ENCODE measurements at regions not wholly inside any gene's neighbourhood (a gene's known extent, or its start where the extent isn't known, plus 50 kb on each side); places are given as distances from the start of the nearest gene placed in this dataset.
"Not testable (repeated sequence)": the region's sequence is repeated elsewhere in the genome, so short reads cannot be mapped to it uniquely, and the experiment has no call there.

DNA sequence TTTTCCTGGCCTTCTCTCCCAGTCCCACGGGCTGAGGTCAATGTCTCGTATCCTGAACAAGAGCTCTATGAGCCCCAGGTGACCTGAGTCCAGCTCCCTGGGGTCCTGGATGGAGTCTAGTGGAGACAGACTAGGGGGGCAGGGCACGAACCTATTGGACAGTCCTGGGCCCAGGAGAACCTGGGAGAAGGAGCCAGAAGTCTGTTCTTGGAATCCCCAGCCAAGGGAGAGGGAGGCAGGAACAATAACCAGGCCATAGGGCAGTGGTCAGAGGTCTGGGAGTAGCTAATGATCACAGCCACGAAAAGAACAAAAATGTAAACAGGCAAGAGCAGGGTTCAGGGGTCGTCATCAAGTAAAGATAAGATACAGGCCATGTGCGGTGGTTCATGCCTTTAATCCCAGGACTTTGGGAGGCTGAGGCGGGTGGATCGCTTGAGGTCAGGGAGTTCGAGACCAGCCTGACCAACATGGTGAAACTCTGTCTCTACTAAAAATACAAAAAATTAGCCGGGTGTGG lies 60.8 kb downstream of the COPRS start:
- DNase-seq (ENCODE audit: low read depth, low spot score) = no peak
- in situ Hi-C loops (cut with HindIII; ENCODE audit: low pct_unique_long_range_greater_than_20kb, low sequenced_read_pairs) = no loop called here

DNA sequence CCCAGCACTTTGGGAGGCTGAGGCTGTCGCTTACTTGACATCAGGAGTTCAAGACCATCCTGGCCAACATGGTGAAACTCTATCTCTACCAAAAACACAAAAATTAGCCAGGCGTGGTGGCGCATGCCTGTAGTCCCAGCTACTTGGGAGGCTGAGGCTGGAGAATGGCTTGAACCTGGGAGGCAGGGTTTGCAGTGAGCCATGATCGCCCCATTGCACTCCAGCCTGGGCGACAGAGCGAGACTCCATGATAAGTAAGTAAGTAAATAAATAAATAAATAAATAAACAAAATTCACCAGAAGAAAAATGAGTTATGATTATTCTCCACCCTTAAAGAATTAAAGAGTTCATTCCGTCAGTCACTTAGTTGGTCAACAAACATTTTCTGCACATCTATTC lies 63.1 kb downstream of the COPRS start:
- DNase-seq (ENCODE audit: low read depth, low spot score); in situ Hi-C loops (cut with HindIII; ENCODE audit: low pct_unique_long_range_greater_than_20kb, low sequenced_read_pairs): not testable (repeated sequence)

- DNase-seq (ENCODE audit: low read depth, low spot score) = no peak
- in situ Hi-C loops (cut with HindIII; ENCODE audit: low pct_unique_long_range_greater_than_20kb, low sequenced_read_pairs) = no loop called here
These were observed 64.9 kb downstream of the COPRS start for GRCh38 chr17:31794111-31794510.

GRCh38 chr17:31793634-31794033 lies 65.4 kb downstream of the COPRS start:
- DNase-seq (ENCODE audit: low read depth, low spot score); in situ Hi-C loops (cut with HindIII; ENCODE audit: low pct_unique_long_range_greater_than_20kb, low sequenced_read_pairs): not testable (repeated sequence)

GRCh38 chr17:31792007-31792585 lies 66.9 kb downstream of the COPRS start:
- in situ Hi-C loops (cut with HindIII; ENCODE audit: low pct_unique_long_range_greater_than_20kb, low sequenced_read_pairs) = no loop called here
- no peak for DNase-seq (ENCODE audit: low read depth, low spot score)

DNA sequence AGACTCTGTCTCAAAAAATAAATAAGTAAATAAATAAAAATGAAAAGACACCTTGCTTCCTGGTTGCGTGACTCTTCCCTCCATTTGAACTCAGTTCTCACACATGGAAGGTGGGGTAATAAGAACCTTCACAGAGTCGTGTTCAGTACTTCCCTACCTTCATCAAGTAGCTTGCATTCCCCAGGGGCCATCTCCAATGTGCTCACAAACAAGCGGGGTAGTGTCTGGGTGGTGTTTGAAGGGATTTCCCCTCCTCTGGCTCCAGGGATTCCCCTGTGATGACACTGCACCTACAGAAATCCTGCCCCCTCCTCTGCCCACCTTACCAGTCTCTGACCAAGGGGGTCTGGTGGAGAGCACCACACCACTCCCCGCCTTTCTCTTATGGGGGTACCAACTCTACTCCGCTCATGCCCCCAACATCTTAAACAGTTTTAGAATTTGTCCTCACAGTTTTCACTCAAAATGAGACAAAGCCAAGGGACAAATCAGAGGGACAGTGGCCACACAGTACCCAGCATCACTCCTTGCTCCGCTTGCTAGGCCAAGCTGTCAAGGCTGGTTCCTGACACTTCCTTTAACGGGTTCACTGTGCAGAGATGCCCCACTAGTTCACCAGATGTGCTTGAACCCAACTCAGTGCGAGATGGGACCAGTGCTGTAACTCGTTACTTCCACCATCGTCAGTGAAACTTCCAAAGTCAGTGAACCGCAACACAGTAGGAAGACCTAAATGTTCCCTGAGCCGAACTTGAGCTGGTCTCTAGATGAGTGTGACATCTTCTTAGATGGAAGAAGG lies 69.1 kb downstream of the COPRS start:
- in situ Hi-C loops (cut with HindIII; ENCODE audit: low pct_unique_long_range_greater_than_20kb, low sequenced_read_pairs) = no loop called here
- DNase-seq (ENCODE audit: low read depth, low spot score) = no peak

- DNase-seq (ENCODE audit: low read depth, low spot score) = no peak
- in situ Hi-C loops (cut with HindIII; ENCODE audit: low pct_unique_long_range_greater_than_20kb, low sequenced_read_pairs) = no loop called here
These were observed 70.1 kb downstream of the COPRS start for GRCh38 chr17:31788956-31789355.

GRCh38 chr17:31788571-31788946 lies 70.5 kb downstream of the COPRS start:
- in situ Hi-C loops (cut with HindIII; ENCODE audit: low pct_unique_long_range_greater_than_20kb, low sequenced_read_pairs) = no loop called here
- DNase-seq (ENCODE audit: low read depth, low spot score) = no peak

- no peak for DNase-seq (ENCODE audit: low read depth, low spot score)
- in situ Hi-C loops (cut with HindIII; ENCODE audit: low pct_unique_long_range_greater_than_20kb, low sequenced_read_pairs) = no loop called here
These were observed 71.0 kb downstream of the COPRS start for GRCh38 chr17:31787857-31788570.

DNA sequence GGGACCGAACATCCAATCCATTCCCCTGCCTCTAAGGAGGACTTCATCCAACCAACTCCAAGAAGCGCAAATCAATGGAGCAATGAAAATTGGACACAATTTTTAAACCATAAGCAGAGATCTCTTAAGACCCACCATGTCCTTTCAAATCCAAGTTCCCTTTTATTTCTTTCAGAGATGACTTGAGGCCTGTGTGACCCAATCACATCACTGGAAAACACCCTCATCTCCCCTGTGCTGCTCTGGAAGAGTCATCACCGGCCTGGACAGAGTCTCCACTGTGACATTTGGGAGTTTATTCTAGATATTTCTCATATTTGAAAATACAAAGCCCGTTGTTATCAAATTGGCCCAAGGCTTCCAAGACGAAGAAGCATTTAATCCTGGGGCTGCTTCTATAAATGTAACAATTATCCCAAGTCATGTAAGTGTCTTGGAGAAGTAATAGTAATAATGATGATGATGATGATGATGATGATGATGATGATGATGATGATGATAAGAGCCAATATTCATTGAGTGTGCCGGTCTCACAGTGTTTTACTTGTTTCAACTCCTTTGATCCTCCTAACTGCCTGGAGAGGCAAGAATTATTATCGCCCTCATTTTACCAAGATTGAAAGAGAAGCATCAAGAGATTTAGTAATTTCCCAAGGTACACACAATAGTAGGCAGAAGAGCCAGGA lies 72.1 kb downstream of the COPRS start:
- in situ Hi-C loops (cut with HindIII; ENCODE audit: low pct_unique_long_range_greater_than_20kb, low sequenced_read_pairs) = no loop called here

GRCh38 chr17:31780483-31780882 lies 78.6 kb downstream of the COPRS start:
- no peak for DNase-seq (ENCODE audit: low read depth, low spot score)
- in situ Hi-C loops (cut with HindIII; ENCODE audit: low pct_unique_long_range_greater_than_20kb, low sequenced_read_pairs) = no loop called here

More for the DNA sequence above, 72.1 kb downstream of the COPRS start:
- DNase-seq (ENCODE audit: low read depth, low spot score) = no peak

DNA sequence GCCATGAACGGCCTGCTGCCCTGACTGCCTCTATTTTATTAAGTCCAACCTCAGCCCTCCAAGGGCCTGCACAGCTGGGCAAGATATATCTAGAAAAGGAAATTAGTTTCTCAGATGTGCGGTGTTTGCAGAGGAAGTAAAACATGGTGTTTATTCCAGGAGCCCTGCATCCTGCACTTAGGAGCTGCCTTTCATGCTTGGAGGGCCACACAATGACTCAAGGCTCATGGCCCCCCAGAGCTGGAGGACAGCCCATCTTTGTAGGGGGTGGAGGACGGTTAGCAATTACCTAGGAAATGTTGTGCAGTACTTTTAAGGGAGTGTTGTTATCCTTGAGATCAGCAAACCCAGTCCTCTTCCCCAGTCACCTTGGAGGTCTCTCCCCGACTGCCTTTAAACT lies 80.5 kb downstream of the COPRS start:
- in situ Hi-C loops (cut with HindIII; ENCODE audit: low pct_unique_long_range_greater_than_20kb, low sequenced_read_pairs) = no loop called here
- no peak for DNase-seq (ENCODE audit: low read depth, low spot score)

- DNase-seq (ENCODE audit: low read depth, low spot score); in situ Hi-C loops (cut with HindIII; ENCODE audit: low pct_unique_long_range_greater_than_20kb, low sequenced_read_pairs): not testable (repeated sequence)
These were observed 87.7 kb downstream of the COPRS start for GRCh38 chr17:31771328-31771727.

- in situ Hi-C loops (cut with HindIII; ENCODE audit: low pct_unique_long_range_greater_than_20kb, low sequenced_read_pairs); DNase-seq (ENCODE audit: low read depth, low spot score): not testable (repeated sequence)
These were observed 88.5 kb downstream of the COPRS start for GRCh38 chr17:31770501-31770900.

GRCh38 chr17:31761836-31762510 lies 97.1 kb downstream of the COPRS start:
- peak; percentile 21 for DNase-seq (ENCODE audit: low read depth, low spot score)
- in situ Hi-C loops (cut with HindIII; ENCODE audit: low pct_unique_long_range_greater_than_20kb, low sequenced_read_pairs) = not testable (repeated sequence)

- in situ Hi-C loops (cut with HindIII; ENCODE audit: low pct_unique_long_range_greater_than_20kb, low sequenced_read_pairs) = no loop called here
These were observed 100.4 kb downstream of the COPRS start for GRCh38 chr17:31758646-31759045.

DNA sequence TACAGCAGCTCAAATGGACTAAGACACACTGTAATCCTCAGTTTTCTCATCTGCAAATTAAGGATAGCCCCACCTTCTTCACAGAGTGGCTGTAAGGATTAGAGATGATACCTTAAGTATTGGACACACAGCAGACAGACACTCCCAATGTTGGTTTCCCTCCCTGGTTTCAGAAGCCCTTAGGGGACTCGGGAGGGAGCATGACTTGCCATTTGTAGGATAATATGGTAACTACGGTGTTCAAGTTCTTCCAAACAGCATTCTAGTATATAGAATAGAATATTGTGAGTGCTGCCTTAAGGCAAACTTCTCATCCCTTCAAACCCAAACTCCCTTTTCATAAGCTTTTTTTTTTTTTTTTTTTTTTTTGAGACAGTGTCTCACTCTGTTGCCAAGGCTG lies 101.9 kb downstream of the COPRS start:
- peak; percentile 38 for DNase-seq (ENCODE audit: low read depth, low spot score)
- in situ Hi-C loops (cut with HindIII; ENCODE audit: low pct_unique_long_range_greater_than_20kb, low sequenced_read_pairs) = no loop called here

More at GRCh38 chr17:31758646-31759045, 100.4 kb downstream of the COPRS start:
- no peak for DNase-seq (ENCODE audit: low read depth, low spot score)

All from SK-MEL-5 (cell line).